ENCODE measurements at regions not wholly inside any gene's neighbourhood (a gene's known extent, or its start where the extent isn't known, plus 50 kb on each side); places are given as distances from the start of the nearest gene placed in this dataset.
A peak's percentile ranks its signal among the peaks of the same experiment; 100 is the strongest.
"Not testable (repeated sequence)": the region's sequence is repeated elsewhere in the genome, so short reads cannot be mapped to it uniquely, and the experiment has no call there.

DNA sequence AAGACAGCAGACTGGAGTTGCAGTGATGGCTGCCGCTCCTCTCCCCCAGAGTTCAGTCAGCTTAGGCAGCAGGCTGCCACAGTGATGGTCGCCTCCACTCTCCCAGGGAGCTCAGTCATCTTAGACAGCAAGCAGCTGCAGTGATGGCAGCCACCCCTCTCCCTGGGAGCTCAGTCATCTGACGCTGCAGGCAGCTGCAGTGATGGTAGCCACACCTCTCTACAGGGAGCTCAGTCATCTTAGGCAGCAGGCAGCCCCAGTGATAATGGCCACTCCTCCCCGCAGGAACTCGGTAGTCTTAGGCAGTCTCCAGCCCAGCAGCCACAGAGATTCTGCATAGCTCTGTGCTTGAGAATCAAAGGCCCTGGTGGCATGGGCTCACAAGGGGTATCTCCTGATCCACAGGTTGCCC is 582.7 kb downstream of the DTWD2 start:
- Histone ChIP-seq H2AFZ (no peak overlapping the region), H4K20me1 (ENCODE audit: insufficient read depth) (no peaks in the 10 kb centered on the region), H3K27ac (no peak overlapping the region), H3K27me3 (ENCODE audit: insufficient read depth, low read depth) (no peaks in the 10 kb centered on the region), H3K79me2 (ENCODE audit: low read depth) (no peaks in the 10 kb centered on the region), H3K4me2 (no peak overlapping the region), H3F3A (ENCODE audit: insufficient read depth, low read depth) (no peaks in the 10 kb centered on the region), H3K36me3 (ENCODE audit: low read depth) (no peaks in the 10 kb centered on the region), H3K9me2 (ENCODE audit: insufficient read depth) (no peaks in the 10 kb centered on the region), H3K4me3 (no peak overlapping the region), H3K9me3 (ENCODE audit: insufficient read depth, low read depth) (no peaks in the 10 kb centered on the region), H3K4me1 (replicated peaks; ENCODE audit: insufficient read depth) (no peaks in the 10 kb centered on the region)
- intact Hi-C loops (cut with micrococcal nuclease; ENCODE audit: unreplicated experiment): no loop called here
- ChIA-PET POLR2A (ENCODE audit: unreplicated experiment) (no interaction called here), CTCF (no interaction called here)
- no peak for TF ChIP-seq CTCF (conservative IDR thresholded peaks at IDR 0.05)
- TF ChIP-seq EZH2 (IDR thresholded peaks at IDR 0.05; ENCODE audit: low read depth): no peak
- no peak for DNase-seq
- no TSS peak for BruUV-seq (replicated peaks)

GRCh38 chr5:118397236-118397635 is 591.1 kb downstream of the DTWD2 start:
- H3K4me2 ChIP-seq: no peak overlapping the region
- POLR2A ChIA-PET (ENCODE audit: unreplicated experiment): no interaction called here
- H4K20me1 ChIP-seq (ENCODE audit: insufficient read depth): no peaks in the 10 kb centered on the region
- no TSS peak for BruUV-seq (replicated peaks)
- no peaks in the 10 kb centered on the region for H3K27me3 ChIP-seq (ENCODE audit: insufficient read depth, low read depth)
- H3K4me3 ChIP-seq: no peak overlapping the region
- no peaks in the 10 kb centered on the region for H3K79me2 ChIP-seq (ENCODE audit: low read depth)
- no peaks in the 10 kb centered on the region for H3K4me1 ChIP-seq (replicated peaks; ENCODE audit: insufficient read depth)
- no peaks in the 10 kb centered on the region for H3K9me3 ChIP-seq (ENCODE audit: insufficient read depth, low read depth)
- TF ChIP-seq EZH2 (IDR thresholded peaks at IDR 0.05; ENCODE audit: low read depth): no peak
- TF ChIP-seq CTCF (conservative IDR thresholded peaks at IDR 0.05): no peak
- intact Hi-C loops (cut with micrococcal nuclease; ENCODE audit: unreplicated experiment): no loop called here
- CTCF ChIA-PET: no interaction called here
- H3K27ac ChIP-seq: no peak overlapping the region
- DNase-seq: no peak
- H3F3A ChIP-seq (ENCODE audit: insufficient read depth, low read depth): no peaks in the 10 kb centered on the region
- H3K36me3 ChIP-seq (ENCODE audit: low read depth): no peaks in the 10 kb centered on the region
- H3K9me2 ChIP-seq (ENCODE audit: insufficient read depth): no peaks in the 10 kb centered on the region
- no peak overlapping the region for H2AFZ ChIP-seq

- H3K4me2 ChIP-seq: no peak overlapping the region
- H3K79me2 ChIP-seq (ENCODE audit: low read depth): no peaks in the 10 kb centered on the region
- no peaks in the 10 kb centered on the region for H3K9me3 ChIP-seq (ENCODE audit: insufficient read depth, low read depth)
- no peaks in the 10 kb centered on the region for H4K20me1 ChIP-seq (ENCODE audit: insufficient read depth)
- no peaks in the 10 kb centered on the region for H3F3A ChIP-seq (ENCODE audit: insufficient read depth, low read depth)
- H3K27ac ChIP-seq: no peak overlapping the region
- no peak for DNase-seq
- BruUV-seq (replicated peaks): no TSS peak
- POLR2A ChIA-PET (ENCODE audit: unreplicated experiment): no interaction called here
- H3K27me3 ChIP-seq (ENCODE audit: insufficient read depth, low read depth): no peaks in the 10 kb centered on the region
- TF ChIP-seq CTCF (conservative IDR thresholded peaks at IDR 0.05) (no peak), EZH2 (IDR thresholded peaks at IDR 0.05; ENCODE audit: low read depth) (no peak)
- no peak overlapping the region for H2AFZ ChIP-seq
- H3K4me1 ChIP-seq (replicated peaks; ENCODE audit: insufficient read depth): no peaks in the 10 kb centered on the region
- intact Hi-C loops (cut with micrococcal nuclease; ENCODE audit: unreplicated experiment): no loop called here
- H3K4me3 ChIP-seq: no peak overlapping the region
- H3K9me2 ChIP-seq (ENCODE audit: insufficient read depth): no peaks in the 10 kb centered on the region
- H3K36me3 ChIP-seq (ENCODE audit: low read depth): no peaks in the 10 kb centered on the region
- CTCF ChIA-PET: no interaction called here
Observed at GRCh38 chr5:118392491-118392890, 595.9 kb downstream of the DTWD2 start.

DNA sequence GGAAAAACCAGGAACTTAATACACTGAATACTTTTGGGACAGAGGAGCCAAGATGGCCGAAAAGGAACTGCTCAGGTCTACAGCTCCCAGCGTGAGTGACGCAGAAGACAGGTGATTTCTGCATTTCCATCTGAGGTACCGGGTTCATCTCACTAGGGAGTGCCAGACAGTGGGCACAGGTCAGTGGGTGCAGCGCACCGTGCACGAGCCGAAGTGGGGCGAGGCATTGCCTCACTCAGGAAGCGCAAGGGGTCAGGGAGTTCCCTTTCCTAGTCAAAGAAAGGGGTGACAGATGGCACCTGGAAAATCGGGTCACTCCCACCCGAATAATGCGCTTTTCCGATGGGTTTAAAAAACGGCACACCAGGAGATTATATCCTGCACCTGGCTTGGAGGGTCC is 605.4 kb downstream of the DTWD2 start:
- H3K4me1 ChIP-seq (replicated peaks; ENCODE audit: insufficient read depth); H3K27me3 ChIP-seq (ENCODE audit: insufficient read depth, low read depth); BruUV-seq (replicated peaks); H3F3A ChIP-seq (ENCODE audit: insufficient read depth, low read depth); POLR2A ChIA-PET (ENCODE audit: unreplicated experiment); intact Hi-C loops (cut with micrococcal nuclease; ENCODE audit: unreplicated experiment); H3K9me3 ChIP-seq (ENCODE audit: insufficient read depth, low read depth); H3K9me2 ChIP-seq (ENCODE audit: insufficient read depth); H3K27ac ChIP-seq; H4K20me1 ChIP-seq (ENCODE audit: insufficient read depth); CTCF ChIA-PET; DNase-seq; H3K79me2 ChIP-seq (ENCODE audit: low read depth); H3K36me3 ChIP-seq (ENCODE audit: low read depth); H3K4me3 ChIP-seq: not testable (repeated sequence)
- Histone ChIP-seq H3K4me2 (peak overlapping the region; percentile 38; the same call in 1 of the 2 replicates), H2AFZ (peak overlapping the region; percentile 68; the same call in 1 of the 2 replicates)
